SHP77 treated with DMSO at 0.1 percent for 48 hours (cell line): ENCODE measurements at regions not wholly inside any gene's neighbourhood (a gene's known extent, or its start where the extent isn't known, plus 50 kb on each side); places are given as distances from the start of the nearest gene placed in this dataset.
A peak's percentile ranks its signal among the peaks of the same experiment; 100 is the strongest.

Experiments
- DNase-seq: peaks from one replicate; lab custom pipeline; 2025; lab: John Stamatoyannopoulos, UW

DNA sequence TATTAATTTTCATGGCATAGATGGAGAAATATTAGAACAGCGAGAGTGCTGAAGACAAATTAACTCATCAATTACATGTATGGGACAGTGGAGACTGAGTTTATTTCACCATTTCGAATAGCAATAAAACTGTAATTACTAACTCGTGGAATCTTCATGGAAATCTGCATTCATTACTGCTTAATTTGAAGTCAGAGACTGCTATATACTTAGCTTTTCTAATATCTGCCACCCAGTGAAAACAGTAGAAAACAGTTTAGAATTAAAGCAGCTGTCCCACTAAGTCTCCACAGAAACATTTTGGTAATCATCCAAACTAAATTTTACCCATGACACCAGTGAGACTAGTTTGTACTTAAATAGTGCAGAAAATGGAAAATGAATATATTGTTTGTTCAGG lies 56.8 kb downstream of the IZUMO3 start:
- no peak for DNase-seq

DNA sequence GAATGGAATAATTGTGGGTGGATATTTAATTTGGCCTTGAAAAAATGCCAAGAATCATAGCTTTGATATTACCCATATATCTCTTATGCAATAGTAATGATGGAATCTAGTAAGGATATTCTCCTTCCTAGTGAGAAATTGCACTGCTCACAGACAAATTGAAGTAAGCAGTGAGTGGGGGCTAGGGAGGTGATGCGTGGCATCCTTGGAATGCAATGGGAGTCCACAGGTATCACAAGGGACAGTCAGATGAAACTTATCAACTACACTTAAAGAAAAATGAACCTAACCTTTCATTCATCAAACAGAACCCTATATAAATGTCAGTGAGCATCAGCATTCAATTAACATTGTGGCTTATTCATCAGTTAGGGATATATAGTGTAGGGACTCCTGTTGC lies 57.8 kb downstream of the IZUMO3 start:
- DNase-seq, result no peak

DNA sequence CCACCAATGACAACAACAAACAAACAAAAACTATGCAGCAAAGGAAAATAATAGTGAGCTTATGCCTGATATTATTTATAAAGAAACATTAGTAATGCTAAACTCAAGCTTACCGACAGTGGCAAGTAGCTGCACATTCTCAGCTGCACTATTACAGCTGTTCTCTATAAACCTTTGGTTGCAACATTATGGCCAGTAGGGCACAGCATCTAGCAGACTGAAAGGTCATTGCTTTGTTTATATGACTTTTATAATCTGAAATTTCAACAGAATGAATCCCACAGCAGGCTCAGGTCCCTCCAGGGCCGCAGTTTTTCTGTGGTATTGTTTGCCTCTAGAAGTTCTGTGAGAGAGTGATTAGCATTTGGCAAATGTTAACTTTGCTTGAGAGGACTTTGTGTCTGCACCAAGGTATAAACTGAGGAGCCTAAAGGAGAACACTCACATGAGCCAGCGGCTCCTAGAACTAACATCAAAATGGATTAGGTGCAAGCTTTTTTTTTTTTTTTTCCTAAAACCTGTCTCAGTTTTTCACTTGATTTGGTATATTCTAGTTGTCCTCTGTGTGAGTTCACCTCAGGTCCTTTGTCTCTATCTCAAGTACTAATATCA lies 58.3 kb downstream of the IZUMO3 start:
- no peak for DNase-seq

DNA sequence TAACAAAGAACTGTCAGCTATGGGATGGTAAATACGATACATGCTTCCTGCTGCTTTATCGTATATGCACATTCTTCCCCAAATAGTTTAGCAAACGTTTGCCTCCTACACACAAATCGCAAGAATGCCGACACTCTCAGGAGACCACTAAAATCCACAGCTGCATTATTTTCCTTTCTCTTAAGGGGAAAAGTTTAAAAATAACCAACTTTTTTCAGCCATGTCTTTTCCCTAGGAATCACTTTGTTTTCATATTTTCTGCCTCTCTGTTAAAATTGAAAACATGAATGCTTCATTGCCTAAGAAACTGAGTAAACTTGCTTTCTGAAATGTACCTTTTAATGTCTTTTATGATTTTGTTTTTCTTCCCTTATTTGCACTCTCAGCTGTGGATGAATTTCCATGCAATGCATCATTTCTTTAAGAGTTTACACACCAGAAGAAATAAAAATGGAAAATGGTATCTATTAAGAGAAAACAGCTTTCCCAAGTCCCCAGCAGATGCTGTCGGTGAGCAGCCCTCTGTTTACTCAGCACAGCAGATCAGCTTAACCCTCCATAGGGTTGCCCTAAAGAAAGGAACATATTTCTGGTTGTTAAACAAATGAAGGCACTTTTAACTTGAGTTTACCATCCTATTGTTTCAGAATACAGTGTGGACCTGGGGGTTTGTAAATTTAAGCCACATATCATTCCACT lies 66.2 kb downstream of the IZUMO3 start:
- no peak for DNase-seq

GRCh38 chr9:24464319-24464951 lies 81.3 kb downstream of the IZUMO3 start:
- no peak for DNase-seq

DNA sequence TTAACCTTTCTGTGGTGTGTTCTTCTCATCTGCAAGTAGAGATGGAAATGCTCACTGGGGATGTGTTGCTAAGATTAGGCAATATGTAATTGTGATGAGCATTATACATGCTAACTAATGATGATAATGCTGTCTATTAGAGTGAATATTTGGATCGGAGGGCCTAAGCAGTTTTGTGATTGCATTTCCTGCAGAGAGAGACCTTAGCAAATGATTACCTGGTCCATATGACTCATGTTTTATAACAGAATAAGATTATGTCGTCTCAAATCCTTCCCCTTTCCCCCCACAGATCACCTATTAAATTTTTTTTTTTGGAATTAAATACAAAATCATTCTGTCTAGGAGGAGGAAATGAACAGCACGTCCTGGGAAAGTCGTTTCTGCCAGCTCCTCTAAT lies 82.7 kb downstream of the IZUMO3 start:
- DNase-seq, result no peak

GRCh38 chr9:24460781-24461180 lies 84.9 kb downstream of the IZUMO3 start:
- no peak for DNase-seq

GRCh38 chr9:24459953-24460352 lies 85.7 kb downstream of the IZUMO3 start:
- DNase-seq, result no peak

- peak; percentile 81 for DNase-seq
These were observed 94.4 kb downstream of the IZUMO3 start for GRCh38 chr9:24451346-24451745.

GRCh38 chr9:24449976-24450375 lies 95.7 kb downstream of the IZUMO3 start:
- DNase-seq, result no peak

- no peak for DNase-seq
These were observed 106.2 kb downstream of the IZUMO3 start for GRCh38 chr9:24439456-24439855.

DNA sequence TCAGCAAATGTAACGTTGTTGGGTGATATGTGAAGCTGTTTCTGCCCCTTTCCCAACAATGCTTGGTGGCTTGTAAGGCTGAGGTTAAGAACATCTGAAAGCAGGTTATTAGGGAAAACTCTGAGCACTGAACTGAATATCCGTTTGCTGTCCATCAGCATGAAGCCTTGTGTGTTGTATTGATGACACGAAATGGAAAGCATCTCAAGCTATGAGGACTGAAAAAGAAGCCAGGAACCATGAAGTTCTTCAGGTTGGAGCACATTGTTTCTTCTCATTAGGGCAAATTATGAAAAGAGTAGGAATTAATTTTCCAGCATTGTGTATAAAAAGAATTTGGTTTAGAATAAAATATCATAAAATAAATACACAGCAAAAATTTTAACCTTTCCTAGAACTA lies 106.8 kb downstream of the IZUMO3 start:
- no peak for DNase-seq

GRCh38 chr9:24436761-24437160 lies 108.9 kb downstream of the IZUMO3 start:
- DNase-seq, result no peak

DNA sequence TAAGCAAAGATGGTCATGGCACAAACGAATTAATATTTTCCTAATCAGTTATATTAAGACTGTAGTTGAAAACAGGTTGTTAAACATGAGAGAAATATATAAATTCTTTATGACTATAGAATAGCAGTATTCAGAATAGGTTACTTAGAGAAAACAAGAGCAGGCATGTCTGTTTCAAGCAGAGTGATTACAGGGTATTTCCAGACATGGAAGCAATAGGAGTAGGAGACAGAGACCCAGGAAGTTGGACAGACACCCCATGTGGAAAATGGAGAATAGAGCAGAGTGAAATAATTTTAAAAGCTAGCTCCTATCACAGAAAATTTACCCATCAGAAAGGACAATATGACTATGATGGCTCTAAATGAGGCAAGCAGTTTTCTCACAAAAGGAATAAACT lies 111.5 kb downstream of the IZUMO3 start:
- no peak for DNase-seq

GRCh38 chr9:24416136-24416535 lies 129.6 kb downstream of the IZUMO3 start:
- no peak for DNase-seq

DNA sequence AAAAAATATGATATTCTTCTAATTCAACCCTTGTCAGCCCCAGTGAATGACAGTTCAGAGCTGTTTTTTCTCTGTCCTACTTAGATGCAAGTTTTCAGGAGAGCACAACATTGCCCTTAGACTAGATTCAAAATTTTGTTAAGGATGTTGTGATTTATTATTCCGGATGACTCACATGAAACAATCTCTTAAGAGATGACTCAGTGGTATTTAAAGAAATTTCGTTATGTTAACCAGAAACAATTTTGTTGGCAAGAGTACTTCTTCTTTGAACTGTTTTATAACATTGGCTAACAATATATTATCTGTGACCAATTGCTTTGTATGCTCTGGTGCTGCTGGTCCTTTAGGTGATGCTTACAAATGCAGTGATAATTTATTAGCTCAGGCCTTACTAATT lies 132.0 kb downstream of the IZUMO3 start:
- DNase-seq, result no peak

DNA sequence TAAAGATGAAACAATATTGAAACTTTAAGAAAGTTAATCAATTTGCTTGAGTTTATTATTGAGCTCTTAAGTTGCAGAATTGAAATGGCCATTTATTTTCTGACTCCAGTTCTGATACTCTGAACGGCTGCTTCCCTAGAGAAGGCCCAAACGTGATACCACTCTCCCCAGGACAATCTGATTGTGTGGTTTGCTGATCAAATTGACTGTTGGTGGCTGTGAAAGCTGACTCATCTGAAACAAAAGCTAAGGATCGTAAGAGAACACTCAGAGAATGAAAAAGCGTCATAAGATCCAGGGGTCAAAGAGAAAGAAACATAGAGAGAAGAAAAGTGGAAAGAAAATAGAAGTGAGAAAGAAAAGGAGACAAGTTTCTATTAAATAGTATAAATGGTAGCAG lies 147.2 kb downstream of the IZUMO3 start:
- DNase-seq, result no peak

GRCh38 chr9:24391095-24391494 lies 154.6 kb downstream of the IZUMO3 start:
- DNase-seq, result no peak

DNA sequence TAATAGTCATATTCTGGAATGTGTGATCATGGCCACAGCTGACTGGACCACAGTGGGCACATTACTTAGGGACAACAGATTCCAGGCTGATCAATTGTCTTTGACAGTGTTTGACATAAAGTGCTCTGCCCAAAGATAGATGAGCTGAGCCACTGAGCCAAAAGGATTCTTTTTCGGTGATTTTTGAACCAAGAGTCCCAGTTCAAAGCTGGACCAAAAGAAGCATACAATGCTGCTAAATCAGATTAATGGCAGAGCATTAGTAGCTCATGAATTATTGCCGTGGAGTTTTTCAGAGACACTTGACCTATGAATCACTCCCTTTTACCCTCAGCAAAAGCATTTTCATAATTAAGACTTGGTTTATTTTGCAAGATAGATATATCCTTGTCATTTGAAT lies 160.6 kb downstream of the IZUMO3 start:
- DNase-seq, result no peak

DNA sequence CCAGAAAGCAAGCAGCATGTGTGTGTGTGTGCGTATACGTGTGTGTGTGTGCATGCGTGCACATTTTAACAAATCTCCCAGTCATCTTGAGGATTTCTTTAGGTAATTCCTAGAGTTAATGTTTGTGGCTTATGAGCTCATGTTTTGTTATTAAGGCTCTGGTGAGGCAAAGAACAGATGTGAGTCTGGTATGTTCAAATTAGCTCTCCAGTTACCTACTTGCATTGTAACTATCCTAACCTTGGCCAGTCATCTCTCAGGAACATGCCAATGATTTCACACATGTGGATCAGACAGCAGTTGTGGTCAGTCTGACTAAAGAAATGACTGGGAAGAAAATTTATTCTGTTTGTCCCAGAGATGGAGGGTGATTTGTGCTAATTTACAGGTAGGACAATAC lies 163.1 kb downstream of the IZUMO3 start:
- DNase-seq, result no peak

DNA sequence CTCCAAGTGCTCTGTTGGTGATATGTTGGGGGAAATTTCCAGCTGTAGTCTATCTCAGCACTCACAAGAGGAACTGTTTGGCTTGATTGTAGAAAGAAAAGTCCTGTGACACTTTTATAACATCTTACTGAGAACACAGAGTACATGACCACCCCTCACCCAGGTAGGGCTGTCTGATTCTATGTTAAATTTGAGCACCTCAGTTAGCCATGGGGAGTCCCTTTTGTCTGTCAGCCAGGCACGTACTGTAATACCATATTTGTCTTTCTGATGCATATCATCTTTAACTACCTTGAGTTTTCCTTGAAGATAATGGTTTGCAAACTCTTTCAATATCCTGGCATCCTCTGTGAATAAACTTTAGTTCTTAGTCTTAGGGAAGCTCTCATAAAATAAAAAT lies 164.5 kb downstream of the IZUMO3 start:
- DNase-seq, result no peak

- no peak for DNase-seq
These were observed 186.7 kb downstream of the IZUMO3 start for GRCh38 chr9:24359046-24359445.

DNA sequence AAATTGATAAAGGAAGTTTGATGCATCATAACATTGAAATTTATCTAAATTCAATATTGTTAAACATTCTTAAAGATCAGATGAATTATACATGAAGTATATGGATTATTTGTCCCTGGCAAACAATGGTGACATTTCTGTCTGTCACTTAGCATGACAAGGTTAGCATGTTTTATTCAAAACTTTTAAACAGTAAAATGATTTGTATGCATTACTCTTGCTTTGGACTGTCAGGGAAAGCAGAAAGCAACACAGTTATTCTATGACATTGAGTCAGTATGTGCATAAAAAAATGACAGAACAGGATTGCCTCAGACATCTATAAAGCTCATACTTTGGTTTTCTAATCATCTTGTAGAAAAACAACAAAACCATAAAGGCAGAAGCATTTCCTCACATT lies 193.7 kb downstream of the IZUMO3 start:
- no peak for DNase-seq

DNA sequence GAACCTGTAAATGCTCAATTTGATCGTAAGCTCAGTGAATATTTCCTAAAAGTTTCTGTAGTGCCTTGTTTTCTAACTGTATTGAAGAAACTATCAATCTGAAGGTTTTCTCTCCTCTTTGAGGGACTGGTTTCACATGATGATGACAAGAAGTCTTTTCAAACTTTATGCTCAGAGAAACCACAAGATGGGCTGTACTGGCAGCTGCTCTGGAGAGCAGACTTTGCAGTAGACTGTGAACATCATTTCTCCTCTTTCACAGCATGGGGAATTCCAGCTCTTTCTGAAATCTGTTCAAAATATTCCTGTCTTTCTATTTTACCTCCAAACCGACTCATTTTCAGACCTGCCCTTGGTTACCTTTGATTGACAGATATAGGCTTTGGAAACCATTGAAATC lies 194.4 kb downstream of the IZUMO3 start:
- DNase-seq, result no peak
